ENCODE measurements at regions not wholly inside any gene's neighbourhood (a gene's known extent, or its start where the extent isn't known, plus 50 kb on each side); places are given as distances from the start of the nearest gene placed in this dataset.
A peak's percentile ranks its signal among the peaks of the same experiment; 100 is the strongest.
"Not testable (repeated sequence)": the region's sequence is repeated elsewhere in the genome, so short reads cannot be mapped to it uniquely, and the experiment has no call there.

GRCh38 chr6:28664870-28665396 lies 139.3 kb downstream of the GPX5 start:
- H3K36me3 Mint-ChIP-seq = no peaks in the 10 kb centered on the region
- no peak for ATAC-seq
- H3K4me1 Mint-ChIP-seq = no peaks in the 10 kb centered on the region
- no peak overlapping the region for H3K27ac Mint-ChIP-seq
- H3K4me3 Mint-ChIP-seq = no peak overlapping the region
- no peaks in the 10 kb centered on the region for H3K9me3 Mint-ChIP-seq
- peaks cover 33% of the 10 kb centered on the region for H3K27me3 Mint-ChIP-seq

GRCh38 chr6:28673417-28673786 lies 147.7 kb downstream of the GPX5 start:
- Mint-ChIP-seq H3K4me3 (no peak overlapping the region), H3K27me3 (peaks cover 62% of the 10 kb centered on the region), H3K4me1 (peaks cover 6% of the 10 kb centered on the region), H3K36me3 (no peaks in the 10 kb centered on the region), H3K27ac (no peak overlapping the region), H3K9me3 (no peaks in the 10 kb centered on the region)
- ATAC-seq = no peak

- H3K4me3 Mint-ChIP-seq = peak overlapping the region; percentile 38
- peaks cover 6% of the 10 kb centered on the region for H3K4me1 Mint-ChIP-seq
- no peaks in the 10 kb centered on the region for H3K9me3 Mint-ChIP-seq
- peaks cover 68% of the 10 kb centered on the region for H3K27me3 Mint-ChIP-seq
- H3K27ac Mint-ChIP-seq = no peak overlapping the region
- no peak for ATAC-seq
- H3K36me3 Mint-ChIP-seq = no peaks in the 10 kb centered on the region
These were observed 148.3 kb downstream of the GPX5 start for GRCh38 chr6:28673787-28674671.

GRCh38 chr6:28675600-28675999 lies 149.9 kb downstream of the GPX5 start:
- Mint-ChIP-seq H3K4me3 (no peak overlapping the region), H3K27me3 (peaks cover 66% of the 10 kb centered on the region), H3K27ac (no peak overlapping the region), H3K9me3 (no peaks in the 10 kb centered on the region), H3K4me1 (peaks cover 6% of the 10 kb centered on the region), H3K36me3 (no peaks in the 10 kb centered on the region)
- no peak for ATAC-seq

GRCh38 chr6:28682542-28682941 lies 156.9 kb downstream of the GPX5 start:
- no peaks in the 10 kb centered on the region for H3K36me3 Mint-ChIP-seq
- H3K27ac Mint-ChIP-seq = no peak overlapping the region
- H3K4me1 Mint-ChIP-seq = peaks cover 15% of the 10 kb centered on the region
- ATAC-seq = no peak
- peaks cover 76% of the 10 kb centered on the region for H3K27me3 Mint-ChIP-seq
- H3K4me3 Mint-ChIP-seq = no peak overlapping the region
- no peaks in the 10 kb centered on the region for H3K9me3 Mint-ChIP-seq

- not testable (repeated sequence) for H3K27ac Mint-ChIP-seq, ATAC-seq, H3K4me3 Mint-ChIP-seq, H3K9me3 Mint-ChIP-seq, H3K36me3 Mint-ChIP-seq
- Mint-ChIP-seq H3K27me3 (peaks cover 78% of the 10 kb centered on the region), H3K4me1 (peaks cover 15% of the 10 kb centered on the region)
These were observed 157.4 kb downstream of the GPX5 start for GRCh38 chr6:28682956-28683685.

GRCh38 chr6:28683945-28684538 lies 158.4 kb downstream of the GPX5 start:
- peaks cover 15% of the 10 kb centered on the region for H3K4me1 Mint-ChIP-seq
- H3K9me3 Mint-ChIP-seq = no peaks in the 10 kb centered on the region
- no peaks in the 10 kb centered on the region for H3K36me3 Mint-ChIP-seq
- H3K27ac Mint-ChIP-seq = no peak overlapping the region
- no peak for ATAC-seq
- H3K4me3 Mint-ChIP-seq = no peak overlapping the region
- peaks cover 77% of the 10 kb centered on the region for H3K27me3 Mint-ChIP-seq

GRCh38 chr6:28685960-28686359 lies 160.3 kb downstream of the GPX5 start:
- Mint-ChIP-seq H3K27me3 (peaks cover 84% of the 10 kb centered on the region), H3K4me1 (peaks cover 15% of the 10 kb centered on the region)
- not testable (repeated sequence) for H3K36me3 Mint-ChIP-seq, ATAC-seq, H3K9me3 Mint-ChIP-seq, H3K27ac Mint-ChIP-seq, H3K4me3 Mint-ChIP-seq

- not testable (repeated sequence) for H3K36me3 Mint-ChIP-seq, ATAC-seq, H3K4me3 Mint-ChIP-seq, H3K9me3 Mint-ChIP-seq, H3K27ac Mint-ChIP-seq
- peaks cover 87% of the 10 kb centered on the region for H3K27me3 Mint-ChIP-seq
- H3K4me1 Mint-ChIP-seq = peaks cover 15% of the 10 kb centered on the region
These were observed 160.9 kb downstream of the GPX5 start for GRCh38 chr6:28686446-28687027.

- Mint-ChIP-seq H3K4me1 (peaks cover 15% of the 10 kb centered on the region), H3K27me3 (peaks cover 84% of the 10 kb centered on the region)
- not testable (repeated sequence) for H3K36me3 Mint-ChIP-seq, ATAC-seq, H3K4me3 Mint-ChIP-seq, H3K9me3 Mint-ChIP-seq, H3K27ac Mint-ChIP-seq
These were observed 161.8 kb downstream of the GPX5 start for GRCh38 chr6:28687309-28687981.

GRCh38 chr6:28691991-28692390 lies 166.3 kb downstream of the GPX5 start:
- H3K4me3 Mint-ChIP-seq, H3K27ac Mint-ChIP-seq, ATAC-seq, H3K9me3 Mint-ChIP-seq, H3K4me1 Mint-ChIP-seq, H3K36me3 Mint-ChIP-seq: not testable (repeated sequence)
- H3K27me3 Mint-ChIP-seq = peaks cover 86% of the 10 kb centered on the region

- ATAC-seq = no peak
- peaks cover 6% of the 10 kb centered on the region for H3K36me3 Mint-ChIP-seq
- H3K27me3 Mint-ChIP-seq = peaks cover 86% of the 10 kb centered on the region
- no peak overlapping the region for H3K4me3 Mint-ChIP-seq
- H3K9me3 Mint-ChIP-seq = no peaks in the 10 kb centered on the region
- peaks cover 5% of the 10 kb centered on the region for H3K4me1 Mint-ChIP-seq
- H3K27ac Mint-ChIP-seq = no peak overlapping the region
These were observed 167.5 kb downstream of the GPX5 start for GRCh38 chr6:28693033-28693750.

- Mint-ChIP-seq H3K27ac (no peak overlapping the region), H3K9me3 (no peaks in the 10 kb centered on the region), H3K4me1 (peaks cover 5% of the 10 kb centered on the region), H3K27me3 (peaks cover 89% of the 10 kb centered on the region), H3K4me3 (no peak overlapping the region), H3K36me3 (peaks cover 6% of the 10 kb centered on the region)
- no peak for ATAC-seq
These were observed 168.2 kb downstream of the GPX5 start for GRCh38 chr6:28693751-28694443.

- Mint-ChIP-seq H3K4me1 (peaks cover 5% of the 10 kb centered on the region), H3K4me3 (no peak overlapping the region), H3K27ac (no peak overlapping the region), H3K9me3 (no peaks in the 10 kb centered on the region), H3K27me3 (peaks cover 97% of the 10 kb centered on the region), H3K36me3 (peaks cover 6% of the 10 kb centered on the region)
- no peak for ATAC-seq
These were observed 170.0 kb downstream of the GPX5 start for GRCh38 chr6:28695715-28696114.
